ENCODE measurements at regions not wholly inside any gene's neighbourhood (a gene's known extent, or its start where the extent isn't known, plus 50 kb on each side); places are given as distances from the start of the nearest gene placed in this dataset.
A peak's percentile ranks its signal among the peaks of the same experiment; 100 is the strongest.

- DNase-seq = no peak
Observed at GRCh38 chr2:186195696-186196095, 290.4 kb upstream of the ZC3H15 start.

GRCh38 chr2:186197955-186198354 is 288.1 kb upstream of the ZC3H15 start:
- no peak for DNase-seq

GRCh38 chr2:186199029-186199428 is 287.0 kb upstream of the ZC3H15 start:
- DNase-seq = no peak

- peak; percentile 4 for DNase-seq
Observed at GRCh38 chr2:186201371-186201770, 284.7 kb upstream of the ZC3H15 start.

- no peak for DNase-seq
Observed at GRCh38 chr2:186205254-186205911, 280.7 kb upstream of the ZC3H15 start.

GRCh38 chr2:186209532-186209931 is 276.5 kb upstream of the ZC3H15 start:
- DNase-seq = no peak

GRCh38 chr2:186220409-186220808 is 265.7 kb upstream of the ZC3H15 start:
- no peak for DNase-seq

GRCh38 chr2:186229265-186229664 is 256.8 kb upstream of the ZC3H15 start:
- DNase-seq = no peak

- DNase-seq = no peak
Observed at GRCh38 chr2:186241874-186242273, 244.2 kb upstream of the ZC3H15 start.

- DNase-seq = peak; percentile 12
Observed at GRCh38 chr2:186254759-186255158, 231.3 kb upstream of the ZC3H15 start.

GRCh38 chr2:186255823-186256222 is 230.2 kb upstream of the ZC3H15 start:
- no peak for DNase-seq

GRCh38 chr2:186256540-186256939 is 229.5 kb upstream of the ZC3H15 start:
- DNase-seq = peak; percentile 9

- DNase-seq = no peak
Observed at GRCh38 chr2:186263673-186264250, 222.3 kb upstream of the ZC3H15 start.

GRCh38 chr2:186269536-186269935 is 216.5 kb upstream of the ZC3H15 start:
- no peak for DNase-seq

GRCh38 chr2:186273953-186274352 is 212.1 kb upstream of the ZC3H15 start:
- DNase-seq = no peak

GRCh38 chr2:186274936-186275575 is 211.0 kb upstream of the ZC3H15 start:
- DNase-seq = peak; percentile 65

- DNase-seq = no peak
Observed at GRCh38 chr2:186276909-186277308, 209.2 kb upstream of the ZC3H15 start.

GRCh38 chr2:186281726-186282125 is 204.3 kb upstream of the ZC3H15 start:
- DNase-seq = no peak

- no peak for DNase-seq
Observed at GRCh38 chr2:186294248-186294888, 191.7 kb upstream of the ZC3H15 start.

GRCh38 chr2:186299610-186300009 is 186.4 kb upstream of the ZC3H15 start:
- DNase-seq = no peak

GRCh38 chr2:186302263-186302662 is 183.8 kb upstream of the ZC3H15 start:
- DNase-seq = no peak

- DNase-seq = no peak
Observed at GRCh38 chr2:186303091-186303490, 183.0 kb upstream of the ZC3H15 start.

GRCh38 chr2:186304064-186304463 is 182.0 kb upstream of the ZC3H15 start:
- DNase-seq = no peak

- no peak for DNase-seq
Observed at GRCh38 chr2:186306754-186307153, 179.3 kb upstream of the ZC3H15 start.

Data from NCI-H226 (cell line).